ENCODE measurements at regions not wholly inside any gene's neighbourhood (a gene's known extent, or its start where the extent isn't known, plus 50 kb on each side); places are given as distances from the start of the nearest gene placed in this dataset.
A peak's percentile ranks its signal among the peaks of the same experiment; 100 is the strongest.

DNA sequence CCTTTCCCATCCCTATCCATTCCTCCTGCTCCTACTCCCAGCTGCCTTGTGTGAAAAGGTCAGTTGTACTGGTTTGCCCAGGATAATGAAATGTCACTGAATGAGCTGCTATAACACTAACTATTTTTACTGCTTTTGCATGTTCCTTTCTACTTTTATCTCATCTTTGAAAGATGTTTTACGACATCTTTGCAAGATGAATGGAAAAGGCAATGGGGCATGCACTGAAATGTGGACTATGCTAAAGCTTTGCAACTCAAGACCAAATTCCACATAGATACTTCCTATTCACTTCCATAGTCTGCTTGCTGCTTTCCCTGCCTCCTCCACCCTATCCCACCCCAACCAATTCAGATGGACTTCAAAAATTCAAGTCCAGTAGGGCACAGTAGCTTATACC, 111.3 kb downstream of the SETD4 start:
- Mint-ChIP-seq H3K36me3 (ENCODE audit: low read depth) (no peaks in the 10 kb centered on the region), H3K27me3 (peaks cover 6% of the 10 kb centered on the region), H3K4me3 (no peak overlapping the region), H3K27ac (no peak overlapping the region), H3K4me1 (no peaks in the 10 kb centered on the region), H3K9me3 (no peaks in the 10 kb centered on the region)
- intact Hi-C loops (cut with micrococcal nuclease) = no loop called here
- ChIA-PET POLR2A (no interaction called here), CTCF (no interaction called here)
- TF ChIP-seq CTCF (IDR thresholded peaks at IDR 0.05) = no peak
- DNase-seq (no peak), ATAC-seq (ENCODE audit: low read depth) (no peak)

DNA sequence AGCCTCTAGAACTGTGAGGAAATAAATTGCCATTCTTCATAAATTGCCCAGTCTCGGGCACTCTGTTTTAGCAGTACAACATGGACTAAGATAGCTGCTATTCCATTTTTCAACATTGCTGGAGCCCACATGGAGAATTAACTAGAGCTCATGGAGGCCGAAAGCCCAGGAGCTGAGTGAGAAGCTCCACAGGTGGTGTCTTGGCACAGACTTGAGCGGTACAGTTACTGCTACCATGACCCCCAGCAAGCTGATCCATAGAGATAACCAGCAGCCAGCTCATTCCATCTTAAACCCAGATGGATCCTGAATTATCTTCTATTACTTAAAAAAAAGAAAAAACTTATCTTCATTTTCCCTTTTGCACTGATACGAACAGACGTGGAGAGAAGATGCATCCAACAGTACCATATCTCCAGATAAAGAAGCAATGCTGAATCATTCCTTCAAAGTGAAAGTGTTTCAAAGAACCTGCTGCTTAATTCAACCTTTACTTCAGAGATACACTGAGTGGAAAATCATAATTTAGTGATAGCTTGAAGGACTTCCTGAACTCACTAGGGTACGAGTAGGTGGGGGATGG, 115.1 kb downstream of the SETD4 start:
- POLR2A ChIA-PET = no interaction called here
- no peak overlapping the region for H3K27ac Mint-ChIP-seq
- no peaks in the 10 kb centered on the region for H3K36me3 Mint-ChIP-seq (ENCODE audit: low read depth)
- H3K9me3 Mint-ChIP-seq = no peaks in the 10 kb centered on the region
- H3K4me3 Mint-ChIP-seq = no peak overlapping the region
- TF ChIP-seq CTCF (IDR thresholded peaks at IDR 0.05) = no peak
- CTCF ChIA-PET = no interaction called here
- ATAC-seq (ENCODE audit: low read depth) (no peak), DNase-seq (no peak)
- peaks cover 1% of the 10 kb centered on the region for H3K4me1 Mint-ChIP-seq
- intact Hi-C loops (cut with micrococcal nuclease) = no loop called here
- H3K27me3 Mint-ChIP-seq = peaks cover 5% of the 10 kb centered on the region

GRCh38 chr21:35943752-35944151, 116.6 kb downstream of the SETD4 start:
- H3K27ac Mint-ChIP-seq = no peak overlapping the region
- DNase-seq (no peak), ATAC-seq (ENCODE audit: low read depth) (no peak)
- intact Hi-C loops (cut with micrococcal nuclease) = no loop called here
- no peaks in the 10 kb centered on the region for H3K36me3 Mint-ChIP-seq (ENCODE audit: low read depth)
- H3K9me3 Mint-ChIP-seq = no peaks in the 10 kb centered on the region
- TF ChIP-seq CTCF (IDR thresholded peaks at IDR 0.05) = no peak
- no peak overlapping the region for H3K4me3 Mint-ChIP-seq
- POLR2A ChIA-PET = no interaction called here
- peaks cover 2% of the 10 kb centered on the region for H3K4me1 Mint-ChIP-seq
- H3K27me3 Mint-ChIP-seq = peaks cover 6% of the 10 kb centered on the region
- CTCF ChIA-PET = no interaction called here

- Mint-ChIP-seq H3K4me1 (peaks cover 2% of the 10 kb centered on the region), H3K4me3 (no peak overlapping the region), H3K9me3 (no peaks in the 10 kb centered on the region), H3K27me3 (peaks cover 6% of the 10 kb centered on the region), H3K36me3 (ENCODE audit: low read depth) (no peaks in the 10 kb centered on the region), H3K27ac (no peak overlapping the region)
- CTCF ChIA-PET = interaction anchor here (1.2 kb wide), 1 partner anchor 102 kb away, joined by 4 read pairs; no protein-coding TSS in a partner anchor
- DNase-seq (no peak), ATAC-seq (ENCODE audit: low read depth) (peak; percentile 71)
- intact Hi-C loops (cut with micrococcal nuclease) = no loop called here
- POLR2A ChIA-PET = no interaction called here
- no peak for TF ChIP-seq CTCF (IDR thresholded peaks at IDR 0.05)
These were observed 117.8 kb downstream of the SETD4 start for GRCh38 chr21:35942211-35943144.

Data from activated B cell treated with CpG ODN at 0.5 μM for 24 hours (primary cell).